GM21717 (cell line): ENCODE measurements at regions not wholly inside any gene's neighbourhood (a gene's known extent, or its start where the extent isn't known, plus 50 kb on each side); places are given as distances from the start of the nearest gene placed in this dataset.

Experiments
- ATAC-seq: cut with Tn5 transposase; IDR thresholded peaks from one replicate; pipeline ENCODE4 v1.9.1; 2021; ENCODE audit warnings: mild to moderate bottlenecking, moderate library complexity; ENCODE audit not compliant: unreplicated experiment

DNA sequence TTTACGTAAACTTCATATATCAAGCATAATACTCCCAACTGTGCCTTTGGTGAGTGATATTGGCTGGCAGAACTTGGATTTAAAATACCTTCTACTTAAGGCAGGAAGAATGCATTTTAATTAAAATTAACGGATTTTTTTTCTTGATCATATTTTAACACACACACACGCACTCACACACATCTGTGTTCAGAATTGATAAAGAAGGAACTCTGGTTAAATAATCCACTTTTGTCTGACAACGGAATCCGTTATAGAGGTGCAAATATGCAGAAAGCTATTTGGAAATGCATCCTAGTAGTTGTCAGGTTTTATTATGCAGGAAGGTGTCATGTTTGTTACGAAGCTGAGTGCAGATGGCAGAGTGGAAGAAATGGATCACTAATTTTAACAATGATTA lies 105.5 kb upstream of the ZNF536 start:
- ATAC-seq: no peak

DNA sequence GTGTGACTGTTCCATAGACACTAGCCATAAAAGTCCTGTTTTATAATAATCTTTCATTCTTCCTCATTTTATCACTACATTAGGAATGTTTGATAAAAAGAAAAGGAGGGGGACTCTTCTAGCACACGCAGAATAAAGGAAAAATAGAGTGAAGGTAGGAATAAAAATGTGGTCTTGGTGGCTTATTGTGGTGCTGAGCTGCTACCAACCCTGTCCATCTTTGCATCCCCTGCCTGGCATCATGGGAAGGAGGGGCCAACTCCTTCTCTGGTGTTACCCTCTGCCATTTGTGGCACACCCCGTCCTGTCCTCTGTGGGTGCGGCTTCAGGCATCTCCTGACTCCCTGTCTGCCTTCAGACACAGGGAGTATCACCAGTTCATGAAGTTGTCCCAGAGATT lies 104.9 kb upstream of the ZNF536 start:
- ATAC-seq: no peak

GRCh38 chr19:30268601-30269000 lies 103.6 kb upstream of the ZNF536 start:
- ATAC-seq: no peak

- ATAC-seq: no peak
These were observed 102.5 kb upstream of the ZNF536 start for GRCh38 chr19:30269638-30270037.

GRCh38 chr19:30271816-30272215 lies 100.4 kb upstream of the ZNF536 start:
- no peak for ATAC-seq

GRCh38 chr19:30272554-30272953 lies 99.6 kb upstream of the ZNF536 start:
- no peak for ATAC-seq

DNA sequence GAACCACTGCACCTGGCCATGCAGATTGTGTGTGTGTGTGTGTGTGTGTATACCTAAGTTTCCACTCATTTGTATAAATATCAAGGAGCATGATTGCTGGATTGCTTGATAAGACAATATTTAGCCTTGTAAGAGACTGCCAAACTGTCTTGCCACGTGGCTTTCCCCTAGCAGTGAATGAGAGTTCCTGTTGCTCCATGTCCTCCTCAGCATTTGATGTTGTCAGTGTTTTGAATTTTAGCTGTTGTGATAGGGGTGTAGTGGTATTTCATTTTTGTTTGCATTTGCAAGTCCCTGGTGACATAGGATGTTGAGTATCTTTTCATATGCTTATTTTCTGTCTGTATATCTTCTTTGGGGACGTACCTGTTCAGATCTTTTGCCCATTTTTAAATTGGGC lies 99.0 kb upstream of the ZNF536 start:
- no peak for ATAC-seq

GRCh38 chr19:30274987-30275386 lies 97.2 kb upstream of the ZNF536 start:
- no peak for ATAC-seq

DNA sequence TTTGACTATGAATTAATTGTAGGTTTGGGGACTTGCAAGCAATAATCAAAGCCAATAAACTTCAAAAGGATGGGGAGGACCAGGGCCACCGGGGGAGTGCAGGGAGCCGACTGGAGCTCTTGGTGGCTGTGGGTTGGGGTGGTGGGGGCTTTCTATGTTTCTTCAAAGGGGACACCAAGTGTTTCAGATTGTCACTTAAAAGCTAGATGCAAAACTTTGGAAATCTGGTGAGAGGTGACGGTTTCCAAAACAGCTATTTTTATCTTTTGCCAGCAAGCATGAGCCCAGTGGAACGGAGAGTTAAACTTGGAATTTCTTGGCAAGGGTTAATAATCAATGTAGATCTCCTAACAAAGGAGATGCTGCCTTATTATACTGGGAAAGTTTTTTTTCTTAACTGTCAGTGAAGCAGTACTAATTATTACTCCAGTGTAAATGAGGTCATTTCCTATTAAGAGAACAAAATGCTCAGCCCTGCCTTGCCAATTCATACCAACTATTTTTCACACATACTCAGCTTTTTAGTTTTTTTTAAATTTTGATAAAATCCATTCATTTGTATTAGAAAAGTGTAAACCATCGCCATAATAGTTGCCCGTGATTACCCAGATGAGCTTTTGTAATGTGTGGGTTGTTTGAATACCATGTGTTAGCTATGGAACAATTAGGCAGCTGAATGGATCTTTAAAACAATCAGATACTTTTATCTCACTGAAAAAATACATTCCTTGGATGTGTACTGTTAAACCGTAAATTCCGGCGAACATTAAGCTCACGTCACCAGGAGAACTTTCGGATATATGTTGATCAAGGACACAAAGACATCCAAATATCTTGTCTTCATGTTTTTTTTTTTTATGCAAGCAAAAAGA lies 95.9 kb upstream of the ZNF536 start:
- no peak for ATAC-seq

GRCh38 chr19:30276883-30277280 lies 95.3 kb upstream of the ZNF536 start:
- no peak for ATAC-seq

GRCh38 chr19:30277941-30278881 lies 94.0 kb upstream of the ZNF536 start:
- ATAC-seq: no peak

DNA sequence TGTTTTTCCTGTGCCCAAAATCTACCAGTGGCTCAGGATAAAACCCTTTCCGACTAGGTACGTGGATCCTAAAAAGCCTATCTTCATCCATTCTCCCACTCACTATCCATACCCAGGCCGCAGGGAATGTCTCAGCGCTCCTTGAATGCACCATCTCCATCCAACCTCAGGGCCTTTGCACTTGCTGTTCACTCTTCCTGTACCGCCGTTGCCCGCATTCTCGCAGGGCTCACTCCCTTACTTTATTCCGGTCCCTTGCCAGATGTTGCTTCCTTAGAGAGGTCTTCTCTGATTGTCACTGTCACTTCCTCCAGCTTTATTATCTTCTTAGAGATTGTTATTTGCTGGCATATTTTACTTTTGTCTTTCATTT lies 93.3 kb upstream of the ZNF536 start:
- no peak for ATAC-seq

GRCh38 chr19:30280018-30280417 lies 92.2 kb upstream of the ZNF536 start:
- no peak for ATAC-seq

DNA sequence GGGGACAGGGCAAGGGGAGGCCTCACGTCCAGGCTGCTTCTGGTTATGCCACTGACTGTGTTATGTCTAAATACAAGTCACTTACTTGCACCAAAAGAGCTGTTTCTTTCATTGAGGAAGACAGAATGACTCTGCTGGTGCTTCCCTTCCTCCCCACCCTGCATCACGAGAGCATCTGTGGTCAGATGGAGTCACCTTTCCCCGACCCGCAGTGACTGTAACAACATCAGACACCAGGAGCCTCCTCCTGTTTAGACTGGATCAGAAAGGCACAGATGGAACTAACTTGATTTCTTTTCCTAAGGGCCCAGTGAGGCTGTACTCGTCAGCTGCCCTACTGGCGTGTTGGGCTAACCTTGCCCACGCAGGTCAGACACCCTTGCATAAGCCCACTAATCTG lies 90.3 kb upstream of the ZNF536 start:
- ATAC-seq: no peak

DNA sequence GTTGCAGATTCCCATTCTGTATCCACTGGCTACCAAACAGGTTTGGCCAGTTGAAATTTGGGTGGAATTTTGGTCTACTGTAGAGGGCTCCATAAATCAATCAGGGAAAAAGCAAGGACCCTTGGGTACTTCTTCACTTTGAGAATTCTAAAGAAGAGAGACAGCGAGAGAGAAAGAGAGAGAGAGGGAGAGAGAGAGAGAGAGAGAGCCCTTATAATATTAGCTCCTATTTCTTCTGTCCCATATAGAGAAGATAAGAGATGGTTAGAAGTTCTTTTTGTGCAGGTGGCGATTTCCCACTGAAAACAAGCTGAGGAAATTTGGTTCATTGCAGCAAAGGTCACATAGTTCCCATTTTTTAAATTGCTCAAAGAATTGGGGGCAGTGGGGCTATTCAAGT lies 88.6 kb upstream of the ZNF536 start:
- ATAC-seq: no peak

- no peak for ATAC-seq
These were observed 88.0 kb upstream of the ZNF536 start for GRCh38 chr19:30284209-30284608.

DNA sequence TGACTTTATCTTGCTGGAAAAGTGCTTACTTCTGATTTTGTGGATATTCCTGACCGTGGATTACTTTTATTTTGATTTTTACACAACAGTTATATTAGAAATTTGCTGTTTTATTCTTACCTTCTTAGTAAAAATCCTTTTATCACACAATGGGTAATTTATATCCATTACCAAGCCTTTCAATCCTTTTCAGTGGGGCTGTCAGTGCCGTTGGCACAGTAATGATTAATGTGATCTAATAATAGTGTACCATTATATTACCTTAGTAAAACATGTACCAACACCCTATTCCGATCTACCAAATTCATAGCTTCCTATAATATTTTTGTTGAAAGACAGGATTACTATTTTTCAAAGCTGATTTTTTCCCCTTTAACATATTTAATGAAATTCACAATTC lies 87.3 kb upstream of the ZNF536 start:
- ATAC-seq: no peak

DNA sequence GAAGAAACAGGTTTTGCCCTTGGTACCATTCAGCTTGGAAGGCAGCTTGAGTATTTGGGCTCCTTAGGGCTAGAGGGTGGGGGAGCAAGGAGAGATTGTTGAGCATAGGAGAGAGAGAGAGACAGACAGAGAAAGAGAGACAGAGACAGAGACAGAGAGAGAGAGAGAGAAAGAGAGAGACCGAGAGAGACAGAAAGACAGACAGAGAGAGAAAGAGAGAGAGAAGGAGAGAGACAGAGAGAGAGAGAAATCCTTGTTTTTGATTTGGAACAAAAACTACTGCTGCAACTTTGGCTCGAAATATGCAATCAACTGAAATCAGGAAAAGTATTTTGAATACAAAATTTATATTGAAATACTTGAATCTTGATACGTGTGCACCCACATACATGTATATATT lies 85.8 kb upstream of the ZNF536 start:
- no peak for ATAC-seq

DNA sequence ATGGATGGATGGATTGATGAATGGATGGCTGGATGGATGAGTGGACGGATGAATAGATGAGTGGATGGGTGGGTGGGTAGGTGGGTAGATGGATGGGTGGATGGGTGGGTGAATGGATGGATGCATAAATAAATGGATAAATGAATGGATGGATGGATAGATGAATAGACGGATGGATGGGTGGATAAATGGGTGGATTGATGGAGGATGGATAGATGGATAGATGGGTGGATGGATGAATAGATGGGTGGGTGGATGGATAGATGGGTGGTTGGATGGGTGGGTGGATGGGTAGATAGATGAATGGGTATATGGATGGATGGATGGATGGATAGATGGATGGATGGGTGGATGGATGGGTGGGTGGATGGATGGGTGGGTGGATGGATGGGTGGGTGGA lies 84.9 kb upstream of the ZNF536 start:
- no peak for ATAC-seq

- ATAC-seq: no peak
These were observed 84.2 kb upstream of the ZNF536 start for GRCh38 chr19:30287973-30288372.

- ATAC-seq: no peak
These were observed 83.3 kb upstream of the ZNF536 start for GRCh38 chr19:30288911-30289310.

DNA sequence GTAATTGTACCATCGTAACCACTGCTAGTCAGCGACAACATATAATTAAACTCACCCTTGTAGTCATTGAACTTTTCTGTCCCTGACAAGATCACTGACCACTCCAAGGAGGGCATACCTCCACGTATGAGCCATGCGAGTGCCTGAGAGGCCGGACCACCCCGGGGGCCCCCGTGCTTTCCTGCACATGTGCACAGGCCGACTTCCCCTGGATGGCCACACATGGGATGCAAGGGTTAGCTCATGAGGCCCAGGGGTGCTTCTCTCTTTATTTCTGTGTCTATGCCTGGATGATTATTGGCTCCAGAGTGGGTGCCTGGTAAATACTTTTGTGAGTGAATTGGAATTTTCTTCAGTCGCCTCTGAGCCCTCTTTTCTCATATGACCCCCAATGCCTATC lies 82.8 kb upstream of the ZNF536 start:
- ATAC-seq: no peak
